GM12873 (cell line): ENCODE measurements at regions not wholly inside any gene's neighbourhood (a gene's known extent, or its start where the extent isn't known, plus 50 kb on each side); places are given as distances from the start of the nearest gene placed in this dataset.

Source experiments
- CTCF ChIP-seq: IDR thresholded peaks from 2 replicates; pipeline ENCODE4 v1.5.1; 2012; ENCODE audit warnings: low read depth, mild to moderate bottlenecking, moderate library complexity, low read length, control low read depth; ENCODE audit not compliant: insufficient read depth; ENCODE audit errors: missing control alignments

- no peak for TF ChIP-seq CTCF
Measured at GRCh38 chr4:158998624-158999023, 104.3 kb upstream of the RAPGEF2 start.

- no peak for TF ChIP-seq CTCF
Measured at GRCh38 chr4:158999166-158999682, 103.7 kb upstream of the RAPGEF2 start.

- no peak for TF ChIP-seq CTCF
Measured at GRCh38 chr4:158999849-159000248, 103.0 kb upstream of the RAPGEF2 start.

GRCh38 chr4:159002950-159003349 is 99.9 kb upstream of the RAPGEF2 start:
- no peak for TF ChIP-seq CTCF

GRCh38 chr4:159003420-159004253 is 99.2 kb upstream of the RAPGEF2 start:
- TF ChIP-seq CTCF, result no peak

GRCh38 chr4:159006202-159006601 is 96.7 kb upstream of the RAPGEF2 start:
- no peak for TF ChIP-seq CTCF

GRCh38 chr4:159008671-159009070 is 94.2 kb upstream of the RAPGEF2 start:
- TF ChIP-seq CTCF, result no peak
